ENCODE measurements at regions not wholly inside any gene's neighbourhood (a gene's known extent, or its start where the extent isn't known, plus 50 kb on each side); places are given as distances from the start of the nearest gene placed in this dataset.
"Not testable (repeated sequence)": the region's sequence is repeated elsewhere in the genome, so short reads cannot be mapped to it uniquely, and the experiment has no call there.

GRCh38 chr13:38283346-38283745 is 66.3 kb upstream of the UFM1 start:
- no peak for DNase-seq

GRCh38 chr13:38265132-38265497 is 84.5 kb upstream of the UFM1 start:
- no peak for DNase-seq

- DNase-seq, result no peak
These were observed 85.1 kb upstream of the UFM1 start for GRCh38 chr13:38264363-38265131.

- no peak for DNase-seq
These were observed 87.4 kb upstream of the UFM1 start for GRCh38 chr13:38262211-38262610.

GRCh38 chr13:38255600-38255999 is 94.1 kb upstream of the UFM1 start:
- DNase-seq, result no peak

- no peak for DNase-seq
These were observed 109.8 kb upstream of the UFM1 start for GRCh38 chr13:38239874-38240273.

GRCh38 chr13:38228322-38228721 is 121.3 kb upstream of the UFM1 start:
- DNase-seq, result no peak

- no peak for DNase-seq
These were observed 123.2 kb upstream of the UFM1 start for GRCh38 chr13:38226496-38226895.

GRCh38 chr13:38223089-38223488 is 126.6 kb upstream of the UFM1 start:
- DNase-seq, result peak; percentile 8

GRCh38 chr13:38221120-38221519 is 128.5 kb upstream of the UFM1 start:
- DNase-seq, result not testable (repeated sequence)

GRCh38 chr13:38216181-38216580 is 133.5 kb upstream of the UFM1 start:
- no peak for DNase-seq

GRCh38 chr13:38213314-38213713 is 136.3 kb upstream of the UFM1 start:
- DNase-seq, result no peak

- DNase-seq, result no peak
These were observed 138.6 kb upstream of the UFM1 start for GRCh38 chr13:38210928-38211596.

GRCh38 chr13:38204556-38204955 is 145.1 kb upstream of the UFM1 start:
- no peak for DNase-seq

GRCh38 chr13:38202740-38203139 is 146.9 kb upstream of the UFM1 start:
- no peak for DNase-seq

GRCh38 chr13:38191016-38191415 is 158.6 kb upstream of the UFM1 start:
- no peak for DNase-seq

GRCh38 chr13:38180670-38181069 is 169.0 kb upstream of the UFM1 start:
- no peak for DNase-seq

GRCh38 chr13:38180126-38180525 is 169.5 kb upstream of the UFM1 start:
- no peak for DNase-seq

- no peak for DNase-seq
These were observed 173.0 kb upstream of the UFM1 start for GRCh38 chr13:38176664-38177063.

- DNase-seq, result no peak
These were observed 176.2 kb upstream of the UFM1 start for GRCh38 chr13:38173403-38173802.

GRCh38 chr13:38167164-38167822 is 182.4 kb upstream of the UFM1 start:
- DNase-seq, result no peak

- DNase-seq, result no peak
These were observed 183.5 kb upstream of the UFM1 start for GRCh38 chr13:38166116-38166515.

- DNase-seq, result no peak
These were observed 189.5 kb upstream of the UFM1 start for GRCh38 chr13:38160131-38160530.

- DNase-seq, result no peak
These were observed 189.9 kb upstream of the UFM1 start for GRCh38 chr13:38159710-38160109.

All from NCI-H446 treated with DMSO at 0.1 percent for 48 hours (cell line).